Activated naive CD4-positive, alpha-beta T cell treated with anti-CD3 and anti-CD28 coated beads, Interleukin-2, amount 50 U/mL, for 72 hours (primary cell): ENCODE measurements at regions not wholly inside any gene's neighbourhood (a gene's known extent, or its start where the extent isn't known, plus 50 kb on each side); places are given as distances from the start of the nearest gene placed in this dataset.

Experiments used
- ATAC-seq, 2 donors: fragments of 150-1000 bp; cut with Tn5 transposase; 2 replicates each; pipeline ENCODE4 v1.10.0; 2021; ENCODE audit warnings: mild to moderate bottlenecking in 2 of 2, moderate library complexity in 2 of 2
- DNase-seq, 2 donors: peaks; one replicate each; pipeline ENCODE4 v3.0.0; 2021 to 2022; ENCODE audit warnings: low spot score in 2 of 2
- H3K27ac Mint-ChIP-seq, 2 donors: one replicate each; pipeline ENCODE4 v1.8.0; 2022; ENCODE audit warnings: mild to moderate bottlenecking in 2 of 2, mixed read lengths in 2 of 2
- H3K36me3 Mint-ChIP-seq, 2 donors: one replicate each; pipeline ENCODE4 v1.8.0; 2022; ENCODE audit warnings: mixed read lengths in 2 of 2
- H3K9me3 Mint-ChIP-seq, 2 donors: one replicate each; pipeline ENCODE4 v1.8.0; 2022; ENCODE audit warnings: mixed read lengths in 2 of 2

DNA sequence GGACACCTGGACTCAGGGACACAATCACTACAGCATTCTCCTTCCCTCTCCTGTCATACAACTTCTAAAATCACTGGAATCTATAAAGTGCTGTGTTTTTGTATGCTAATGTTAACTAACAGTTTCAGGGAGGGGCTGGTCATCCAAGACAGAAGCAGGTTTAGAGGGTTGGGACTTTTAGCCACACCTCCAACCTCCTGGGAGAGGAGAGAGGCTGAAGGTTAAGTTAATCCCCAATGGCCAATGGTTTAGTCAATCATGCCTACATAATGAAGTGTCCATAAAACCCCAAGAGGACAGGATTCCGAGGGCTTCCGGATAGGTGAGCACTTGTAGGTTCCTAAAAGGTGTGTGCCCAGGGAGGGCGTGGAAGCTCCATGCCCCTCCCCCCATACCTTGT is 219.3 kb upstream of the CTNNB1 start:
- H3K36me3 Mint-ChIP-seq: peaks cover 11% of the 10 kb centered on the region in 2 donors
- no peak for DNase-seq
- H3K27ac Mint-ChIP-seq: no peak overlapping the region
- peak in 1 of 2 donors; percentile 10 for ATAC-seq
- H3K9me3 Mint-ChIP-seq: no peaks in the 10 kb centered on the region

DNA sequence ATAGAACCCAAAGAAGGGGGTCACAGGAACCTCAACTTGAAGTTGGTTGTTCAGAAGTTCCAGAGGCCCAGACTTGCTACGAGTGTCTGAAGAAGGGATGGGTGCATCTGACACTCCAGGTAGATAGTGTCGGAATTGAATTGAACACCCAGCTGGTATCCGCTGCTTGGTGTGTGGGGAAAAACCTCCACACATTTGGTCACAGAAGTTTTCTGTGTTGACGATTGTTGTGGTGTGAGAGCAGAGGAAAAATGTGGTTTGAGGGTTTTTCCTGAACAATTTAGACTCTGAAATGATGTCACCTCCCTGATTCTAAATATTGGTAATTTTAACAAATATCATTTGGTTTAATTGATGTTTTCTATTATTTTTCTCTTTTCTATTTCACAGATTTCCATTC is 218.8 kb upstream of the CTNNB1 start:
- peak; percentile 92 to 97 for ATAC-seq
- peak in 1 of 2 donors; percentile 36 for DNase-seq
- Mint-ChIP-seq H3K36me3 (peaks cover 11% of the 10 kb centered on the region in 2 donors), H3K27ac (no peak overlapping the region), H3K9me3 (no peaks in the 10 kb centered on the region)

DNA sequence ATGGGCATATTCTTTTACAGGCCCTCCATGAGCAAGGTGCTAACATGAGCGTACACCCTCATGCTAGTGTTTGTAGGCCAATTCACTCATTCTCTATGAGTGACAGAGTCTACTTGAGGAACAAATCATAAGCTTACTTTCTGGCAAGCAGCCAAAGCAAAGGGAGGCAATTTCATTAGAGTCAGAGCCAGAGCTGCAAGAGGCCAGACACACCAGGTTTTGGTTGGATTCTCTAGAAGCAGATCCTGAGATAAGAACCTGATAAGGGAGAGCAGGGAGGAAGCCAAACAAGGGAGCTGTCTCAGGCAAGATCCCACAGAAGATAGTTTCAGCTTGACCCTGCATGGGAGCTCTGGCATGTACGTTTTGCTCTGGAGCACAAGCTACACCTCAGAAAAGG is 214.1 kb upstream of the CTNNB1 start:
- peaks cover 0 to 5% of the 10 kb centered on the region in 2 donors for H3K9me3 Mint-ChIP-seq
- DNase-seq: no peak
- H3K27ac Mint-ChIP-seq: no peak overlapping the region

DNA sequence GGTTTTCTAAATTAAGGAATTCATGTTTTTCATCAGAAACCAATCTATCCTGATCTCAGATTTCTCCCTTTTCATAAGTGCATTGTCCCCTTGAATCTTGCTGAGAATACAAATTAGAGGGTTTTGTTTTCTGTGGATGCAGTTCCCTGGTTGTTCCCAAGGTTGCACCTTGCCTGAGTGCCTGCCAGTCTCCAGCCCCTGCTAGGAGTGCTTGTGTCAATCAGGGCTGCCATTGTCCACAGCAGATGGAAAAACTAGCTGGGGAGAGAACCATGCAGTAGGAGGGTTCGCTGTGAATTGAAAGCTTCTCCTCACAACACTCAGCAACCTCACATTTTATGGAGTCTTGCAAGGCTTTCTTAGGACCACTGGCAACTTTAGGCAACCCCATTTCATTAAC is 210.8 kb upstream of the CTNNB1 start:
- no peak for DNase-seq
- ATAC-seq: no peak
- Mint-ChIP-seq H3K9me3 (peaks cover 0 to 5% of the 10 kb centered on the region in 2 donors), H3K27ac (no peak overlapping the region), H3K36me3 (no peaks in the 10 kb centered on the region)

More for the DNA sequence above, 214.1 kb upstream of the CTNNB1 start:
- no peak for ATAC-seq
- peaks cover 5 to 6% of the 10 kb centered on the region in 2 donors for H3K36me3 Mint-ChIP-seq

DNA sequence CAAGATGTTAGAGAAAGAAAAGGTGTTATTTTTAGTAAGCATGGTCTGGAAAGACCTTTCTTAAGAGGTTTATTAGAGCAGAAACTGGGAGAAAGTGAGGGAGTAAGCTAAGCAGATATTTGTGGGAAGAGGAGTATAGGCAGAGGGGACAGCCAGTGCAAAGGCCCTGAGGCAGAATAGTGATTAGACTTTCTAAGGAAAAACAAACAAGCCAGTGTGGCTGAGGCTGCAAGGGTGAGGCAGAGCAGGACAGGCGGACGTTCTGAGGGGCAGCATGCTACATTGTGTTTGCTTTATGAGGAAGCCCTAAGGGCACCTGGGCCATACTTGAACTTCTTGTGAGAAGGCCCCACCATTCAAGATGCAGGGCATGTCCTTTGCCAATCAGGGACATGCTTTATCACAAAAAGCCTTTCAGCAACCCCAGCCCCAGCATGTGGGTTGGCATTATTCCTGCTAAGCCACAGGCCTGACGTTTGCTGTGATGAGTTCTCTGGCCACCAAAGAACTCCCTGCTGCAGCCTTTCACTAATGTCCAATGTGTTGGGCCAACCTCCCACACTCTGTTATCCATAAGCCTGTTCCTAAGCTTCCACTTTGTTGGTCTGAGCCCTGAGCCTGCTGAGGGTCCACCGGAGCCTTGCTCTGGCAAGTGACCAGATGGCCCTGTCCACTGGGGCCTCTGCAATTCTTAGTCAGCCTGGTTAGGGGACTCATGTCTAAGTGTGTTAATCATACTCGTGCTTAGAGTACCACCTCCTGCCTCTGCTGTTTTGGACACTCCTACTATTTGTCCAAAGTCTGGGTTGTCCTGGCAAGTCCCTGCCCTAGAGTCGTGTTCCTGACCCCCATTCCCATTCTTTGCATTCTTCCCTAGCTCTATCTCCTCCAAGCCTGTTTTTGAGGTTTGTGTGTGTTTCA is 209.9 kb upstream of the CTNNB1 start:
- Mint-ChIP-seq H3K36me3 (no peaks in the 10 kb centered on the region), H3K9me3 (peaks cover 0 to 5% of the 10 kb centered on the region in 2 donors), H3K27ac (no peak overlapping the region)
- ATAC-seq (no peak), DNase-seq (no peak)

DNA sequence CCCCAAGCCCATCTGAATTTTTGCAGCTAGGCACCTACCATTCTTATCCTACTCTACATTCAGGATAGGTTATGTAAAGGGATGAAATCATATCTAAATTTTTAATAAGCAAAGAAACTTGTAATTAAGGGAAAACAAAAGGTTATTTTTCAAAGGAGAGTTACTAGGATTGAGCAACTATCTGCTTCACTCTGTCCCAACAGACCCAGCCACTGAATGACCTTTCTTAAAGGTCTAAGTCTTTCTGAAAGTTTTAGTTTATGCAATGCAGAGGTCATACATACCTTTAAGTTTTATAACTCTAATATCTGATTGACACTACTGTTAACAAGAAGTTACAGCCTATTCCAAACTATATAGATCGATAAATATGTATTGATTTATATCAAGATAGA is 209.2 kb upstream of the CTNNB1 start:
- Mint-ChIP-seq H3K27ac (no peak overlapping the region), H3K36me3 (no peaks in the 10 kb centered on the region), H3K9me3 (peaks cover 0 to 5% of the 10 kb centered on the region in 2 donors)
- no peak for ATAC-seq
- no peak for DNase-seq

DNA sequence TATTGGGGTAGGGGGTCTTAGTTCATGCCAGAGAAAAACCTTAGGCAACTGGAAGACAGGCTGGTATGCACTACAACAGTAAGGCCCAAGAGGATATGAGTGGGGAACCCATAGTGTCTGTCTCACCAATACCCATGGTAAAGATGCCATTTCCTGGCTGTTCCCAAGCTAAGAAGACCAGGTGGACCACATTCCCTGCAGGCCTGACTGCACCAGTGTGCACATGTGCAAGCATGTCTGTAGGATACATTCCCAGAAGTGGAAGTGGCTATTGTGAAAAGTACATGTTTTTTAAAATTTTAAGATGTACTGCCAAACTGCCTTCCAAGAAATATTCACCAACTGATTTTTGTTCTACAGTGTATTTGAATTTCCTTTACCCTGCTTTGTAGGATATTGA is 207.3 kb upstream of the CTNNB1 start:
- ATAC-seq (no peak), DNase-seq (no peak)
- Mint-ChIP-seq H3K27ac (no peak overlapping the region), H3K9me3 (peaks cover 0 to 5% of the 10 kb centered on the region in 2 donors), H3K36me3 (no peaks in the 10 kb centered on the region)

DNA sequence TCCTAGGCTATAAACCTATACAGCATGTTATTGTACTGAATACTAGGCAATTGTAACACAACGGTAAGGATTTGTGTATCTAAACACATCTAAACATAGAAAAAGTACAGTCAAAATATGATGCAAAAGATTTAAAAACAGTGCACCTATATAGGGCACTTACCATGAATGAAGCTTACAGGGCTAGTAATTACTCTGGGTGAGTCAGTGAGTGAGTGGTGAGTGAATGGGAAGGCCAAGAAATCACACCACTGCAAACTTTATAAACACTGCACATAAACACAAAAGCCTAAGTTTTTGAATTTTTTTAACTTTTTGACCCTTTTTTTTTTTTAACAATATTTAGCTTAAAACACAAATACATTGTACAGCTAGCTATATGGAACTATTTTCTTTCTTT is 204.7 kb upstream of the CTNNB1 start:
- Mint-ChIP-seq H3K9me3 (no peaks in the 10 kb centered on the region), H3K36me3 (no peaks in the 10 kb centered on the region), H3K27ac (no peak overlapping the region)
- ATAC-seq (no peak), DNase-seq (no peak)

DNA sequence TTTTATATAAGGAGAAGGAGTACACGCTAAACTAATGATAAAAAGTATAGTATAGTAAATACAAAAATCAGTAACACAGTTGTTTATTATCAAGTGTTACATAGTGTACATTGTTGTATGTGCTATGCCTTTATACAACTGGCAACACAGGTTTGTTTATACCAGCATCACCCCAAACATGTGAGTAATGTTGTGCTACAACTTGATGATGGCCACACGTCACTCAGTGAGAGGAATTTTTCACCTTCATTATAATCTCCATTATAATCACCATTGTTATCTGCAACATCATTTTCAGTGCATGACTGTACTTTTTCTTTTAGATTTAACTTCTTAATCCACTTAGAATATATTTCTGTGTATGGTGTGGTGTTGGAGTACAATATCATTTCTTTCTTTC is 204.0 kb upstream of the CTNNB1 start:
- ATAC-seq (no peak), DNase-seq (no peak)
- no peaks in the 10 kb centered on the region for H3K36me3 Mint-ChIP-seq
- H3K27ac Mint-ChIP-seq: no peak overlapping the region
- H3K9me3 Mint-ChIP-seq: no peaks in the 10 kb centered on the region

DNA sequence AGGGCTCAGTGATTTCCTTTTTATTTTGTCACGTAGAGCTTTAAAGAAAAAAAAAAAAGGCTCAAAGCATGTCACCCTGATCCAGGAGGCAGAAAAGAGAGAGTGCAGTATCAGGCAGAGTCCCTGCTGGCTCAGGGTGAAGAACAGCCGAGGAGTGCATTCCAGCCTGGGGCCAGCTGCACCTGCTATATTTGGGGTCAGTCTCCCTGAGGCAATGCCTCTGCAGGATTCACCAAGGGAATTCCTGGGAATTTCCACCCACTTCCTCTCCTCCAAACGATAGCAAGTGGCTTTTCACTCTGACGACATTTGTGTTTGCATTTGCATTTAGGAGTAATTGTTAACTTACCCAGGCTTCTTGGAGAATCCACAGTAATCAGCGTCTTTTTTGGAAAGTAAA is 202.9 kb upstream of the CTNNB1 start:
- DNase-seq (no peak), ATAC-seq (no peak)
- no peaks in the 10 kb centered on the region for H3K36me3 Mint-ChIP-seq
- no peaks in the 10 kb centered on the region for H3K9me3 Mint-ChIP-seq
- H3K27ac Mint-ChIP-seq: no peak overlapping the region

DNA sequence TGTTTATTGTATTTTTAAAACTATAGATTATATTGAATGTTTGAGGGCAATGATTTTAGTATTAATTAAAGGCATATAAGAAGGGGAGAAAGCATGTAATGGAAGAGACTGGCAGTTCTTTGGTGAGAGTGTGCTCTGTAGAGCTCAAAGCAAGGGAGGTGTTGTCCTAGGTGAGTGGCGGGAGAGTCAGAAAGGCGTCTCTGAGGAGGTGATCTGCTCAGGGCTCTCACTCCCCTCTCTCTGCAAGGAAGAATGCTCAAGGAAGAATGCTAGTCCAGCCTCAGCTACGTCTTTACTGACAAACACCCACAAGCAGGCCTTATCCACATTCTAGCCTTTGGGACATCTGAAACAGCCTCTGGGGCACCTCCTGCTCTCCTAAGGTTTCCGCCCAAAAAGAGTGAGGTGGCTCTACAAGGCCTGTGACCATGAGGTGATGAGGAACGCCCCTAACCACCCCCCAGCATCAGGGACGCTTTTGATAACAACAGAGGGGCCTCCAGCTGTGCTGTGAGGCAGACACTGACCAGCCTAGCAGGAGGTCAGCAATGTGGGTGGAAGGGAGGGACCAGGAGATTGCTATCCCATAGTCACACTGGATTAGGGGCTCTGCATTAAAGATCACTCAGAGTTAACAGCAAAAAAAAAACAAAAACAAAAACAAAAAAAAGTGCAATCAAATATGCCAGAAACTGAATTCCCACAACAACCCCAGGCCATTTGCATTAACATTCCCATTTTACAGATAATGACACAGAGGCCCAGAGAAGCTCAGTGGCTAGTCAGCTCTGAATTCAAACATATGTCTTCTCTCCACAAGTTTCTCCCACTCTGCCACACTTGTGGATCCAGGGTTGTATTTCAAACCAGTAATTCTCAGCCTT is 202.2 kb upstream of the CTNNB1 start:
- no peak for ATAC-seq
- H3K36me3 Mint-ChIP-seq: no peaks in the 10 kb centered on the region

DNA sequence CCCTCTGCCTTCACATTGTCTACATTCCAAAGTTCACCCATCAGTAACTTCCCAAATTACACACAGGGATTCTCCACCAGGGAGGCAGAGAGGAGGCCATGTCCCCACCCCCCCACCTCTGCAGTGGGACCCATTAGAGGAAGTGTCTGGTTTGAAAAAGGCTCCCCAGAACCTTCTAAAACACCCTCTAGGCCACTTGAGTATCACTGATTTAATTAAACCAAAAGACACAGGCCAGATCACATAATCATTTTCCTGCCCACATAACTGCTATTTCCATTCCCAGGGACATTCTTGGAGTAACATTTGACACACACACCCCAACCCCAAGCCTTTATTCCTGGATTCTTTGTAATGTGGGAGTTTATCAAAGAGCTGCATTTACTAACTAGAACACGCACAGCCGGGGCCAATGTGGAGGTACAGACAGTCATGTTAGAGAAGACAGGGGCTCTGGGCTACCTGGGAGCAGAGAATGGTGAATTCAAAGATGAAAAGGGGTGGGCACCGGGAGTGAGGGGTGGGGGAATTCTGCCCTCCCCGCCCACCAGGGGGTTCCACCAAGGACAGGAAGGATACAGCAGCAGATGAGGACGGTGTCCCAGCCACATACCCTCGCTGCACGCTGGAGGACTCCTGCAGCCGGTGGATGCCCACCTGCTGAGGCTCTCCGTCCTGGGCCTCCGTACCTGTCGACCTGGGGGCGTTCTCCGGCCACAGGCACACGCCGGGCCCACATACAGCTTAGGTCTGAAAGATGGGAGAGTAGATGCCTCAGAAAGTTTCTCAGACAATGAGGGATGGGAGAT is 201.4 kb upstream of the CTNNB1 start:
- no peaks in the 10 kb centered on the region for H3K36me3 Mint-ChIP-seq
- H3K9me3 Mint-ChIP-seq: no peaks in the 10 kb centered on the region
- ATAC-seq (no peak), DNase-seq (no peak)
- H3K27ac Mint-ChIP-seq: no peak overlapping the region

More for the DNA sequence above, 202.2 kb upstream of the CTNNB1 start:
- H3K9me3 Mint-ChIP-seq: no peaks in the 10 kb centered on the region
- H3K27ac Mint-ChIP-seq: no peak overlapping the region
- DNase-seq: no peak

DNA sequence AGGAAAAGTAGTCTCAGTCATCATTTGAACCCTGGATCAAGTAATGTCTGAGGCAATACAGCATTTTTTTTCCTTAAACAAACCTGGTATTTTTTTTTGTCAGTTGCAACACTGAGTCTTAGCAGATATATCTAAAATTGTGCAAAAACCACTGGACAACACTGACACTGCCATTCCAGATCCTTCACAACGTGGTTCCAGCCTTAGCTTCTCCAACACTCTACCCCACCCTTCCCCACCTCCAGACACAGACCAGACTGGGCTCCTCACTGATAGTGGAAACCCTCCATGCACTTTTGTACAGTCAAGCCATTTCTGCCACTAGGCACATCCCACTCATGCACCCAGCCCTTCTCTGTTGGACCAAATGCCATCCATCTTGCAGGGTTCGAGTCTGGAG is 199.6 kb upstream of the CTNNB1 start:
- DNase-seq: no peak
- Mint-ChIP-seq H3K27ac (no peak overlapping the region), H3K36me3 (no peaks in the 10 kb centered on the region), H3K9me3 (no peaks in the 10 kb centered on the region)
- ATAC-seq: no peak

DNA sequence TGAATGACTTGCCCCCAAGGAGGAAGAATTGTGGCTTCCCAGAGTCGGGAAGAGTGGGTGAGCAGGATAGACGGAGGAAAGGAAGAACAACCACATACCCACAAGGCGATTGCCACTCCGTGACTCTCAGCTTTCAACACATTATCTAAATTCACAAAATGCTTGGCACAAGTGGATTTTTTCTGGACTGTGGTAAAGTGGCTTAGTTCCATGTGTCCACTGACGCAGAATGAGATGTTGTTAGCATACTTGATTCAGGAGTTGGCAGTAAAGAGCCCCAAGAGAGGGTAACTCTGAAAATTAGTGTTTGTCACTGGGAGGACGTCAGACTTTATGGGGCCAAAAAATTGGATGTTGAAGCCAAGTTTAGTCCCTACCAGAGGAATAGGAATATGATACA is 198.8 kb upstream of the CTNNB1 start:
- DNase-seq (no peak), ATAC-seq (no peak)
- no peaks in the 10 kb centered on the region for H3K9me3 Mint-ChIP-seq
- no peak overlapping the region for H3K27ac Mint-ChIP-seq
- no peaks in the 10 kb centered on the region for H3K36me3 Mint-ChIP-seq

DNA sequence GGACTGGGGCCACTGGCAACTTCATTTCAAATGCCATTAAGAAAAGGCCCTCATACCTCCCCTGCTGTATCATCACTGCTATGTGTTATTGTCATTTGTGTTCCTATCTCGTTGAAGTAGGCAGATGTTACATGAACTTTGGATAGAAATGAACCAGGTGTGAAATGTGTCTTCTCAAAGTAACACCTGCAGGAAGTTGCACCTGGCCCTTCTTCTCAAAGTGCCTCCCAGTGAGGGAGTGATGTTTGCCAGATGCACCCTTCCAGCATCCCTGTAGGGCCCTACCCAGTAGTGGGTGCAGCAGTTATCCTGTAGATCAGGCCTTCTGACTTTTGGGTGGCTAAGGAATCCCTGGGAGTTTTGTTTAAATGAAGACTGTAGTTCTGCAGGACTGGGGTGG is 197.7 kb upstream of the CTNNB1 start:
- no peak for ATAC-seq
- no peak overlapping the region for H3K27ac Mint-ChIP-seq
- no peak for DNase-seq
- H3K36me3 Mint-ChIP-seq: no peaks in the 10 kb centered on the region
- no peaks in the 10 kb centered on the region for H3K9me3 Mint-ChIP-seq

DNA sequence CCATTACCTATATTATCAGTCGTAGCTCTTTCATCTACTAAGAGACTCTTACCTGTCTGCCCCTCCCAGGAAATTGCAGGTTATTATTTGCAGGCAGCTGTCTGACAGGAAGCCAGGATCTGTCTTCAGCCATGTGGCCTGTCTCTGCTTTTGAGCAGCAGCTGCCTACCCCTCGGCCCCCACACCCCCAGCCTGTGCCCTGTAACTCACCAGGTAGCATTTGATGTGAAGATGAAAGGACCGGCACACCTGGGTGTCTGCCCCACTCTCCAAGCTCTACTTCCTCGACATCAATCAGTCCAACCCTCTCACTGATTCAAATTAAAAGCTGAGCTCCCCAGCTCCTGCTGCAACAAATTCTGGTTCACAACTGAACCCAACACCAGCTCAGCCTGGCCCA is 197.2 kb upstream of the CTNNB1 start:
- Mint-ChIP-seq H3K36me3 (no peaks in the 10 kb centered on the region), H3K27ac (no peak overlapping the region), H3K9me3 (peaks cover 0 to under 1% of the 10 kb centered on the region in 2 donors)
- DNase-seq (no peak), ATAC-seq (no peak)

DNA sequence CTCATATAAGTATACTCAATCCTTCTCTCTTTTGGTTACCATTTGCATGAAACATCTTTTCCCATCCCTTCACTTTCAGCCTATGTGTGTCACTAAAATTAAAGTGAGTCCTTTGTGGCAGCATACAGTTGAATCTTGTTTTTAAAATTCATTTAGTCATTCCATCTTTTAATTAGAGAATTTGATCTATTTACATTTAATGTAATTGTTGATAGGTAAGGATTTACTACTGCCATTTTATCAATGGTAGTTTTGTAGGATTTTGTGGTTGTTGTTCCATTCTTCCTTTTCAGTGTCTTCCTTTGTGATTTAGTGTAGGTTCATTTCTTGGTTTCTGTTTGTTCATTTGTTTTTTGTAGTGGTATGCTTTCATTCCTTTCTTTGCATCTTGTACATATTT is 191.9 kb upstream of the CTNNB1 start:
- DNase-seq: no peak
- H3K27ac Mint-ChIP-seq: no peak overlapping the region
- peaks cover 11 to 13% of the 10 kb centered on the region in 2 donors for H3K36me3 Mint-ChIP-seq
- peaks cover 9 to 12% of the 10 kb centered on the region in 2 donors for H3K9me3 Mint-ChIP-seq
- no peak for ATAC-seq
